NCI-H187 (cell line): ENCODE measurements at regions not wholly inside any gene's neighbourhood (a gene's known extent, or its start where the extent isn't known, plus 50 kb on each side); places are given as distances from the start of the nearest gene placed in this dataset.

Source experiments
- DNase-seq, 2 experiments: peaks; one replicate each; lab custom pipeline; 2025; lab: John Stamatoyannopoulos, UW

- DNase-seq, result no peak
Observed at GRCh38 chr6:2535506-2535905, 215.2 kb downstream of the MYLK4 start.

DNA sequence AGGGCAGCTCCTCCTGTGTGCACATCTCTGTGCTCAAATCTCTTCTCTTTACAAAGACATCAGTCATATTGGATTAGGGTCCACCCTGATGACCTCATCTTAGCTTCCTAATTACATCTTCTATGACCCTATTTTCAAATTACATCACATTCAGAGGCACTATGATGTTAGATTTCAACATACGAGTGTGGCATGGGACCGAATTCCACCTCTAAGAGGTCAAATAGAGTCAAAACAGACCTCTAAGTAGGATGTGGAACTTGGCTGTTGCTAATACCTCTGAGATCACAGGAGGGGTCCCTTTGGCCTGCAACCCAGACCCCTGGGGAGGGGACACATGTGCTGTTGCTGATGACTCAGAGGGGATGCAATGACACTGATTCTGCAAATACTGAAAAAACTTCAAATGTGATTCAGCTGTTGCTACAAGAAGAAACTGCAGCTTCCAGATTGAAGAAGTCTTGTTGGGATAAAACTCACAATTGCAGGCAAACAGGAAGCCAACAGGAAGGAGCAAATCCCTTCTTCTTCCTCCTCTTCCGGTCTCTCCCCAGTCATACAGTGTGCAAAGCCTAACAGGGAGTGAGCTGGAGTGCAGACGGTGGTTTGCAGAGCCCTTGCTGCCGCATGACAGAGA is 216.2 kb downstream of the MYLK4 start:
- no peak for DNase-seq

GRCh38 chr6:2531426-2532215 is 219.1 kb downstream of the MYLK4 start:
- DNase-seq, result no peak

- DNase-seq, result no peak
Observed at GRCh38 chr6:2529211-2529719, 221.5 kb downstream of the MYLK4 start.

DNA sequence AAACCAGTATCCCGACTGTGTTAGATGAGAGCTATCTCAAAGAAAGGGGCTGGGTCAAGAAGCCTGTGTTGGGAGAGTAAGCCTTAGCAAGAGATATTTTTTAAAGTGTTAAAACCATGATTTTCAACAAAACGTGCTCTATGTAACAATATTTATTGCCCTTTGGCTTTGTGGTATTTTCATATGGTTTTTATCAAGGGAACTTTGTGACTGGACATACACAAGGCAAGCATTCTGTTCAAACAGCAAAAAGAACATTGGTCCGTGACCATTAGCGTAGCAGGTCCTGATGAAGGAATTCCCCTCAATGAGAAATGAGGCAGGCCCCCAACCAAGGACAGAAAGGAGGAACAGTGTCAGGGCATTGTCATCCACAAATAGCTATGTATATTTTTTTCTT is 222.6 kb downstream of the MYLK4 start:
- no peak for DNase-seq

DNA sequence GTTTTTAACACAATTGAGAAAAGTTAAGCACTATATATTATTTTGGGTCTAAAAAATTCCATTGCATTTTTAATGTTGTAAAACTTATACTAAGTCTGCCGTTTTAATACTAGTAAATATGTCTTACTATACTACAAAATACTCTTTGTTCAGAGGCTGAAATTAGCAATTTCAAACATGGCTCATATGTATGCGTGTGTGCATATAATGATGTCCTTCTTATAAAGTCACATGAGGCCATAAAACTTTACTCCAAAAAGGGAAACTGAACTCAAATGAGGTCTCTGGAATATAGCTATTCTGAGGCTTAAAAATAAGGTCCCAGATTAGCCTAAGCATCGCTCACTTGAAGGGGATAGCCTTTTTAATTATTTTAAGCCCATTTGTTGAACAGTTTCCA is 224.0 kb downstream of the MYLK4 start:
- DNase-seq, result no peak

DNA sequence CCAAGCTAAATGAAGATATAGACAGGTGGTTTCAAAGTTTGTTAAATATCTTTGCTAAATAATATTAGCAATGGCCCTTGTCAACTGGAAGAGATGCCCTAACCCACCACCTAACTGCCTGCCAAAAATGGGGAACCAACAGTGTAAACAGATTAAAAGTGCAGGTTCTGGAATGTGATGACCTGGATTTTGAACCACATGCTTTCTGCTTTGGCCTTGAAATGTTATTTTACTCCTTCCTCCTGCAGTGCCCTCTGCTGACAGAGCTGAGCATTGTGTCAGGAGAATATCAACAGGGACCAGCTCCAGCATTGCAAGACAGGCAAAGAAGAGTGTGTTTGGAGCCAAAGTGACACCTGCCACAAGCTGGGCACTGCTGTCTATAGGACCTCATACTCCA is 226.6 kb downstream of the MYLK4 start:
- DNase-seq, result no peak

DNA sequence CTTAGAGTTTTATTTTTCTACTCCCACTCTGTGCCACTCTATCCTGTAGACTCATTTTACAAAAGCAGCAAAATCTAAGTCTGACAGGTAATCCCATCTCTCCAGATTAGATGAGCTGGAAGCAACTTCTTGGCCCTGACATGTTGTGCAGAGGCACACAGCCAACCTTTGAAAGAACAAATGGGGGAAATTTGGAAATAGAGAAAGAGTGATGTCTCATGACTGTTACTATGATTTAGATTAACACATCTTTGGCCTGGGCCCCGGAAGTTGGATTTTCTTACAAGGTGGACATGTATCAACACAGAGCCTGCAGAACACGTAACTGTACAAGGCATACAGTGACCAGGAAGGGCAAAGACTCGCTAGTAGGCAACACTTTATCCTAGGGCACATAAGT is 227.7 kb downstream of the MYLK4 start:
- no peak for DNase-seq

DNA sequence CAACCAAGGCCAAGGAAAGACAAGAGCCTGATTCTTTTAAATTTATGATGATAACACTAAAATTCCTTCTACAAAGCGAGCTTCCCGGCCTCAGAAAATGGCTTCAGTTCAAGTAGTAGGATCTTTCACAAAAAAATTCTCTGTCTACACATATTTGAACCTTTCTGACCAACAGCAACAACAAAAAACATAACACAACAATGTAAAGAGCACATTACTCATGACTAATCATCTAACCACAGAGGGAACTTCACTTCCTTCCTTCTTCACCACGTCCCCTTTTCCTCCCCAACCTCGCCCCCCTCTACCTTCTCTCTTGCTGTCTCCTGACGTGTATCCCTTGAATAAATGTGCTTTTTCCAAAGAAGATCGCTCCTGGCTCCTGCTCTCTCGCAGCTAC is 228.2 kb downstream of the MYLK4 start:
- no peak for DNase-seq

DNA sequence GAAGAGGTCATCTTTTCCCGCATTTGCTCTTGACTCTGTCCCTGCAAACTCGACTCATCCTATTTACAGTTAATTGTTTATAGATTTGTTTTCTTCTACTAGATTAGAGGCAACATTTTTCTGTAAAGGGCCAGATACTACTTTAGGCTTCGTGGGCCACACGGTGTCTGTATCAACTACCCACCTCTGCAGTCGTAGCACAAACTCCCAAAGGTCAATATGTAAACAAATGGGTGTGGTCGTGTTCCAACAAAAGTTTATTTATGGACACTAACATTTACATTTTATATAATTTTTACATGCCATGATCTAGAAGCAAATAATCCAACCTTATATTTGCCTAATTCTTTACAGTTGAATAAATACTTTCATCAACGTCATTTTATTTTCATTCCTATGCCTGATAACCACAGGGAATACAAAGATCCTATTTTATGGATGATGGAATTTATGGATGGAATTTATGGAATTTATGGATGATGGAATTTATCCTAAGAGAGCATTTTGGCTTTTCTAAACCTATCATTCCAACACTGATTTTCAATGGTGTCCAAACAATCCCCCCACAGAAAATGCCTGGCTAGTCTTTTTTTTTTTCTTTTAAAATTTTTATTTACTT is 232.8 kb downstream of the MYLK4 start:
- no peak for DNase-seq

- no peak for DNase-seq
Observed at GRCh38 chr6:2517401-2517800, 233.3 kb downstream of the MYLK4 start.

GRCh38 chr6:2516059-2516458 is 234.7 kb downstream of the MYLK4 start:
- no peak for DNase-seq

GRCh38 chr6:2514965-2515543 is 235.7 kb downstream of the MYLK4 start:
- no peak for DNase-seq

DNA sequence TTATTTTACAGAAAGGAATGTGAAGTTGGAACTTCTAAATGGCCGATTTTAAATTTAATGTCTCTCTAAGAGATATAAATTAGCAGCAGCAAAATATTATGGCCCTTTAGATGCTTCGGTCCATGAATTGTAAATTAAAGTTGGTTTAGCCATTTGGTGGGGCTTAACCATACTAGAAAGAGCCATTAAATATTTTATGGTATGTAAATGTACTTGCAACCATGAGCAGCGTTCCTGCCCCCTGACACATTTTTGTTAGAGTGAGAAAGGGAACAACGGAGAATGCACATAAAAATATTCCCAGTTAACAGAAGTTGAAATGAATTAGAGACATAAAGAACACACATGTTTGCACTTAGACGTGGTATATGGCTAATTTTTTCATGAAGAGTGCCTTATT is 237.9 kb downstream of the MYLK4 start:
- no peak for DNase-seq

DNA sequence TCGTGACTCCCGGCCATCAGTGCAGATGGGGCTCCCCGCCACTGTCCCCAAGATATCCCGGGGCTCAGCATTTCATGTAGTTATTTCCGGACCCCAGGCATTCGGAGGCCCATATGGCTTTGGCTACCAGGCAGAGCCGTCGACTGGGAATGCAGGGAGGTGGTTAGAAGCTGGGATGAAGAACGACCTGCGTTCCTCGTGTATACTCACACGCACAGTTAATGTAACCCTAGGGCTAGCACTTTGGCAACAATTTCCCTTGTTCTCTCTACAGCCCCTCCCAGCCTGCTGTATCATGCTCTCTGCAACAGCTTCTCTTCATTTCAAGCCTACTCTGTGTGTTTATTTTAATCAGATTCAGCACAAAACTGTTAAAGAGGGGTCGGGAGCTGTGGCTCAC is 240.4 kb downstream of the MYLK4 start:
- no peak for DNase-seq

DNA sequence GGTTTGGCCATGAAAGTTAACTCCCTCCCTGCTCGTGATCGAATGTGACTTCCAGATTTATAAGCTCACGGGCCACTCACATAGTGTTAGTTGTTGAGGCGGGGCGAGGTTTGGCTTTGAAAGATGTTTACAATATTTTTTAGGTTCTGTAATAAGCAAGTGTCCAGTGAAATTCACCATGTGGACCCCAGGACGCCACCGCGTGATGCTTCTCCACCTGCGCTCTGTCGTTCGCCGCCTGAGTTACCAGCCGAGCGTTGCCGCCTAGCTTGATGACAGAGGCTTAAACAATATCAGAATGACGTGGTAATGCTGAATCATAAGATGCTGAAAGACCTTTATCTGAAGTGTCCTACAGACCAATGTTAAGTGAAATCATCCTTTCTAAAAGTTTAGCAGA is 241.0 kb downstream of the MYLK4 start:
- DNase-seq, result no peak

- no peak for DNase-seq
Observed at GRCh38 chr6:2508071-2508470, 242.7 kb downstream of the MYLK4 start.

- DNase-seq, result no peak
Observed at GRCh38 chr6:2507521-2508037, 243.1 kb downstream of the MYLK4 start.

DNA sequence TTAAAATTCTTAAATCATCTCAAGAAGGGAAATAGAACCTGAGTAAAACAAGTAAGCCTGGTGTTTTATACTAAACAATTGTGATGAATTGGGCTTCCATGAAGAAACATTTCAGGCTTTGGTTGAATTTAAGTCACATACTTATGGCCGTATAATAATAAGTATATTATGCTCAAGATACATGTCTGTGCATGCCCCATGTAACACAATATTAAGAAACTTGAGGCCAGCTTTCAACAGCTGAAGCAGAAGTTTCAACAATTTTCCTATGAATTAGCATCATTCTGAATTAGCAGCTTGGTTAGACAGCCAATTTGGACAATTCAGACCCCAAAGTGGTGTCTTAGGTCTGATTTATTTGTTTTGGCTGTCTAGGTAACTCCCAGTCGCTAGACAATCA is 243.7 kb downstream of the MYLK4 start:
- DNase-seq, result no peak

DNA sequence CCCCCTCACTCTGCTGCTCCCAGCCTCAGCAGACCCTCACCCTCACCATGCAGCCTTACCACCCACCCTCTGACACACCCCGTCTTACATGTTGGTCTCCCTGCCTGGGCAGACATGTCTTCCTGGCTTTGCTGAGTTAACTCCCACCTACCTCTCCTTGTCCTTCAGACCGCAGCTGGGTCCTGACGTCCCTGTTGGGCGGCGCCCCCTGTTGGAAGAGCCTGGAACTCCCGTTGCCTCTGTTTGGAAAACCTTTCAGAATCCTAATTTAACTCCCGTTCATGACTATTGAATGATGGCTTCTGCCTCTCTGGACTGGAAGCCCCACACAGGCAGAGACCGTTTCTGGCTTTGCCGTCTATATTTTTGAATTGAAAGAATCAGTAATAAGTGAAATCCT is 245.1 kb downstream of the MYLK4 start:
- DNase-seq, result no peak

DNA sequence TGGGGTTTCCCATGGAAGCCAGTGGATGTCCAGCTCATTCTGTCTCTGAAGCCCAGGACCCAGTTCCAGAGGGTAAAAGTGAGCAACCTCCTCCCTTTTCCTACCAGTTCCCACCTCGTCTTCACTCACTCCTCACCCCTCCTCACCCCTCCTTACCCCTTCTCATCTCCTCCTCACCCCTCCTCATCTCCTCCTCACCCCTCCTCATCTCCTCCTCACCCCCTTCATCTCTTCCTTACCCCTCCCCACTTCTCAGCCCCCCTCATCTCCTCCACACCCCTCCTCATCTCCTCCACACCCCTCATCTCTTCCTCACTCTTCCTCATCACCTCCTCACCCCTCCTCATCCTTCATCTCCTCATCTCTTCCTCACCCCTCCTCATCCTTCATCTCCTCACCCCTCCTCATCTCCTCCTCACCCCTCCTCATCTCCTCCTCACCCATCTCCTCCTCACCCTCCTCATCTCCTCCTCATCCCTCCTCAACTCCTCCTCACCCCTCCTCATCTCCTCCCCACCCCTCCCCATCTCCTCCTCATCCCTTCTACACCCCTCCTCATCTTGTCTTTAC is 246.1 kb downstream of the MYLK4 start:
- no peak for DNase-seq

GRCh38 chr6:2503816-2504494 is 246.8 kb downstream of the MYLK4 start:
- no peak for DNase-seq
